ENCODE measurements at regions not wholly inside any gene's neighbourhood (a gene's known extent, or its start where the extent isn't known, plus 50 kb on each side); places are given as distances from the start of the nearest gene placed in this dataset.

DNA sequence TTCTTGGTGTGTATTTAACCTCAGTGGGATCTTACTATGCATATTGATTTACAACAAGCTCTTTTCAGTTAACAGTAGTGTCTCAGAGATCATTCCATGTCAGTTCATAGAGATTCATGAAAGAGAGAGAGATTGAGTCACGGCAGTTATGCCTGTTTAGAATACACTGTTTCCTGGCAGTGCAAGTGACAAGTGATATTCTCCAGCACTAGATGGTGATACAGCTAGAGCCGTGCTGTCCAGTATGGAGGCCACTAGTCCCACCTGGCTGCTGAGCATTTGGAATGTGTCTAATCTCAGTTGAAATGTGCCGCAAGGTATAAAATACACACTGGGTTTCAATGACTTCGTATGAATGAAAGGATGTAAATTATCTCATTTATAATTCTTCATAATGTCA lies 184.4 kb downstream of the SUDS3 start:
- TF ChIP-seq, protein P1, sequence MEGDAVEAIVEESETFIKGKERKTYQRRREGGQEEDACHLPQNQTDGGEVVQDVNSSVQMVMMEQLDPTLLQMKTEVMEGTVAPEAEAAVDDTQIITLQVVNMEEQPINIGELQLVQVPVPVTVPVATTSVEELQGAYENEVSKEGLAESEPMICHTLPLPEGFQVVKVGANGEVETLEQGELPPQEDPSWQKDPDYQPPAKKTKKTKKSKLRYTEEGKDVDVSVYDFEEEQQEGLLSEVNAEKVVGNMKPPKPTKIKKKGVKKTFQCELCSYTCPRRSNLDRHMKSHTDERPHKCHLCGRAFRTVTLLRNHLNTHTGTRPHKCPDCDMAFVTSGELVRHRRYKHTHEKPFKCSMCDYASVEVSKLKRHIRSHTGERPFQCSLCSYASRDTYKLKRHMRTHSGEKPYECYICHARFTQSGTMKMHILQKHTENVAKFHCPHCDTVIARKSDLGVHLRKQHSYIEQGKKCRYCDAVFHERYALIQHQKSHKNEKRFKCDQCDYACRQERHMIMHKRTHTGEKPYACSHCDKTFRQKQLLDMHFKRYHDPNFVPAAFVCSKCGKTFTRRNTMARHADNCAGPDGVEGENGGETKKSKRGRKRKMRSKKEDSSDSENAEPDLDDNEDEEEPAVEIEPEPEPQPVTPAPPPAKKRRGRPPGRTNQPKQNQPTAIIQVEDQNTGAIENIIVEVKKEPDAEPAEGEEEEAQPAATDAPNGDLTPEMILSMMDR (IDR thresholded peaks at IDR 0.05) = peak in 2 of 3 experiments; percentile 11 to 18
- TF ChIP-seq POLR2AphosphoS5 (IDR thresholded peaks at IDR 0.05) (peak; percentile 60 to 86), POLR2A (IDR thresholded peaks at IDR 0.05; ENCODE audit: low read depth) (no peak), EP300 (IDR thresholded peaks at IDR 0.05) (no peak)
